VCaP (cell line): ENCODE measurements at regions not wholly inside any gene's neighbourhood (a gene's known extent, or its start where the extent isn't known, plus 50 kb on each side); places are given as distances from the start of the nearest gene placed in this dataset.

Experiments
- H3K27ac ChIP-seq: fragments of 450-650 bp; 2 replicates; pipeline ENCODE4 v1.5.1; 2017
- CTCF ChIP-seq: fragments of 450-650 bp; conservative IDR thresholded peaks from 2 replicates; pipeline ENCODE4 v1.5.1; 2017; ENCODE audit warnings: mild to moderate bottlenecking, moderate library complexity

- no peak overlapping the region for H3K27ac ChIP-seq
- TF ChIP-seq CTCF = no peak
Observed at GRCh38 chr9:88922091-88922490, 69.2 kb upstream of the S1PR3 start.

- TF ChIP-seq CTCF = no peak
Observed at GRCh38 chr9:88923092-88923491, 68.2 kb upstream of the S1PR3 start.

GRCh38 chr9:88923653-88924288, 67.5 kb upstream of the S1PR3 start:
- no peak overlapping the region for H3K27ac ChIP-seq

More at GRCh38 chr9:88923092-88923491, 68.2 kb upstream of the S1PR3 start:
- no peak overlapping the region for H3K27ac ChIP-seq

GRCh38 chr9:88925481-88925880, 65.8 kb upstream of the S1PR3 start:
- H3K27ac ChIP-seq = no peak overlapping the region

More at GRCh38 chr9:88923653-88924288, 67.5 kb upstream of the S1PR3 start:
- TF ChIP-seq CTCF = no peak

GRCh38 chr9:88926781-88927505, 64.3 kb upstream of the S1PR3 start:
- no peak overlapping the region for H3K27ac ChIP-seq
- no peak for TF ChIP-seq CTCF

More at GRCh38 chr9:88925481-88925880, 65.8 kb upstream of the S1PR3 start:
- no peak for TF ChIP-seq CTCF

GRCh38 chr9:88927510-88927909, 63.8 kb upstream of the S1PR3 start:
- TF ChIP-seq CTCF = no peak
- H3K27ac ChIP-seq = no peak overlapping the region

GRCh38 chr9:88930716-88931115, 60.6 kb upstream of the S1PR3 start:
- no peak overlapping the region for H3K27ac ChIP-seq

More at GRCh38 chr9:88930716-88931115, 60.6 kb upstream of the S1PR3 start:
- no peak for TF ChIP-seq CTCF
